ENCODE measurements at regions not wholly inside any gene's neighbourhood (a gene's known extent, or its start where the extent isn't known, plus 50 kb on each side); places are given as distances from the start of the nearest gene placed in this dataset.

DNA sequence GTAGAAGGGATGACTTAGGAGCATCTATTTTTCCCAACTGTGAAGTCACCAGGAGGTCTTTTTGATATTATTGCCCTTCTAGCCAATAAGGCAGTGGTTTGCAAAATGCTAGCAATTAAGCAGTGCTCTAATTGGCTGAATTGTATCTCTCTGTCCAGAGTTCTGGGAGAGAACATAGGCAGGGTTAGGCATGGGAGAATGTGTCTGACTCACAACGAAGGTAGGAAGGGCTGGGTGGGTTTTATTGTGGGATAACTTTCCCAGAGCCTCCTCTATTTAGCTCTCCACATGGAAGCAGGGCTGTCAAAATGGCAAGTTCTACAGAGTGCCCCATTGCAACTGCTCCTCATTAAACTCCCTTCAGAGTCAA, 415.9 kb upstream of the CADM1 start:
- peaks cover 7% of the 10 kb centered on the region for H3K27me3 Mint-ChIP-seq (ENCODE audit: low read depth)

GRCh38 chr11:115919341-115920091, 415.3 kb upstream of the CADM1 start:
- Mint-ChIP-seq H3K4me1 (peaks cover 26% of the 10 kb centered on the region), H3K9me3 (no peaks in the 10 kb centered on the region), H3K27me3 (ENCODE audit: low read depth) (peaks cover 7% of the 10 kb centered on the region), H3K4me3 (no peak overlapping the region), H3K36me3 (ENCODE audit: low read depth) (no peaks in the 10 kb centered on the region), H3K27ac (peak overlapping the region; percentile 64 to 85 (median 65))
- no peak for TF ChIP-seq CTCF (IDR thresholded peaks at IDR 0.05; ENCODE audit: unreplicated experiment in 3 of 3)

More for the DNA sequence above, 415.9 kb upstream of the CADM1 start:
- Mint-ChIP-seq H3K9me3 (no peaks in the 10 kb centered on the region), H3K4me3 (no peak overlapping the region), H3K4me1 (peaks cover 26% of the 10 kb centered on the region), H3K27ac (peak overlapping the region in 2 of 3 experiments; percentile 30 to 85), H3K36me3 (ENCODE audit: low read depth) (no peaks in the 10 kb centered on the region)
- TF ChIP-seq CTCF (IDR thresholded peaks at IDR 0.05; ENCODE audit: unreplicated experiment in 3 of 3): no peak

DNA sequence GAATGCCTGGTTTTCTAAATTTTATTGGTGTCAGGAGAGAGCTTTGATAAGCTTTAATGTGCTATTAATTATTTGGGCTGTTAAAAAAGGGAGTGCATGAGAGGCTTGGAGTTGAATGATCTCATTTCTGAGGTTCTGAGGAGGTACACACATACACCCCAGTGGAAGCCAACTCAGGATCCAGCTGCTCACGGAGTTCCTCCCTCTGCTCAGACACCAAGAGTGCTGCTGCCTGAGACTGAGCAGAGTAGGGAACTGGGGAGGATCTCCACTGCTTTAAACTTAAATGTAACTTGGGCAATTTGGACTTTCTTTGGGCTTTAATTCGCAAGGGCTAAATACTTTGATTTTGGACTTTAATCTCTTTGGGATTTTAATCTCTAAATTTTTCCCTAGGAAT, 414.4 kb upstream of the CADM1 start:
- no peaks in the 10 kb centered on the region for H3K36me3 Mint-ChIP-seq (ENCODE audit: low read depth)
- no peak for TF ChIP-seq CTCF (IDR thresholded peaks at IDR 0.05; ENCODE audit: unreplicated experiment in 3 of 3)
- H3K4me3 Mint-ChIP-seq: no peak overlapping the region
- H3K4me1 Mint-ChIP-seq: peaks cover 30% of the 10 kb centered on the region
- H3K27ac Mint-ChIP-seq: peak overlapping the region in 2 of 3 experiments; percentile 43 to 55
- H3K9me3 Mint-ChIP-seq: no peaks in the 10 kb centered on the region
- H3K27me3 Mint-ChIP-seq (ENCODE audit: low read depth): peaks cover 7% of the 10 kb centered on the region

DNA sequence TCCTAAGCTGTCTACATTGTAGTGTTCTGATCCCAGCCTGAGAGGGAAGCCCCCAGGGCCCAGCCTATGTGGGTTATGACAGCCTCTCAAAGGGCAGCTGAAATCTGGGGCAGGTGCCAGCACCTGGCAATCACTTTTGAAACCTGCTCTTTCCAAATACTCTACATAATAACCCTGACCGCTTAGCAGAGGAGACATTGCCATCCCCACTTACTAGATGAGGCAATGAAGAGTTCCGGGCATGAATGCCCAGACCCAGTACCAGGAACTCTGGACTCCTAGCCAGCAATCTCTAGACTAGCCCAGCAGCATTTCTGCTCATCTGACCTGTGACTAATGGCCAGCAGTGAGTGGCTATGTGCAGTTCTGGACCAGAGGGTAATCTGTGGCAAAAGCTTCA, 412.4 kb upstream of the CADM1 start:
- no peak overlapping the region for H3K27ac Mint-ChIP-seq
- H3K9me3 Mint-ChIP-seq: no peaks in the 10 kb centered on the region
- H3K4me1 Mint-ChIP-seq: peaks cover 43% of the 10 kb centered on the region
- no peaks in the 10 kb centered on the region for H3K36me3 Mint-ChIP-seq (ENCODE audit: low read depth)
- no peak for TF ChIP-seq CTCF (IDR thresholded peaks at IDR 0.05; ENCODE audit: unreplicated experiment in 3 of 3)
- peaks cover 10% of the 10 kb centered on the region for H3K27me3 Mint-ChIP-seq (ENCODE audit: low read depth)
- H3K4me3 Mint-ChIP-seq: no peak overlapping the region

GRCh38 chr11:115912484-115912945, 408.3 kb upstream of the CADM1 start:
- Mint-ChIP-seq H3K27ac (peak overlapping the region in 2 of 3 experiments; percentile 3 to 44), H3K36me3 (ENCODE audit: low read depth) (no peaks in the 10 kb centered on the region), H3K4me3 (no peak overlapping the region), H3K9me3 (no peaks in the 10 kb centered on the region), H3K4me1 (peaks cover 29% of the 10 kb centered on the region), H3K27me3 (ENCODE audit: low read depth) (peaks cover 7% of the 10 kb centered on the region)
- peak; percentile 27 to 44 (median 34) for TF ChIP-seq CTCF (IDR thresholded peaks at IDR 0.05; ENCODE audit: unreplicated experiment in 3 of 3)
